ENCODE measurements at regions not wholly inside any gene's neighbourhood (a gene's known extent, or its start where the extent isn't known, plus 50 kb on each side); places are given as distances from the start of the nearest gene placed in this dataset.
"Not testable (repeated sequence)": the region's sequence is repeated elsewhere in the genome, so short reads cannot be mapped to it uniquely, and the experiment has no call there.

DNA sequence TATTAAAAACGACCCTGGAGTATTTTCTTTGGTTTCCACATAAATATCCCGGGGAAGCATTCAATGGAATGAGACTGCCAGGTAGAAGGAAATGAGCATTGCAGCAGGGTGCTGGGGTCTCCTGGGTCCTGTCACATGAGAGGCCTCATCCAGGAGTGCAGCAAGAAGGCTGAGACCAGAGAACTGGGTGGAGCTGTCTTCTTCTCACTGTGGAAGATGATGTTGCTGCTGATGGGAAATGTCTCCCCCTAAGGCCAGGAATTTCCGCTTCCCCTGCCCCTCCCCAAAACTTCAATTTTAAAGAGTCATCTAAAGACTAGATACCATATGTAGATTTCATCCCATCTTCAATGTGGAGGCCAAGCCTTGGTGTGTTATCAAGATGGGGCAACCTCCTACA lies 95.2 kb upstream of the SIX2 start:
- no peak for TF ChIP-seq CTCF (IDR thresholded peaks at IDR 0.05)
- H3K36me3 ChIP-seq, result no peaks in the 10 kb centered on the region
- no peak for DNase-seq
- no peak overlapping the region for H3K27ac ChIP-seq
- intact Hi-C loops (cut with DNase I), result no loop called here
- H3K4me1 ChIP-seq, result no peaks in the 10 kb centered on the region
- H3K4me3 ChIP-seq, result no peak overlapping the region
- H3K9ac ChIP-seq (ENCODE audit: low read depth in 2 of 2, low read length in 2 of 2), result no peak overlapping the region
- H3K9me3 ChIP-seq, result no peaks in the 10 kb centered on the region
- H3K27me3 ChIP-seq, result no peaks in the 10 kb centered on the region

DNA sequence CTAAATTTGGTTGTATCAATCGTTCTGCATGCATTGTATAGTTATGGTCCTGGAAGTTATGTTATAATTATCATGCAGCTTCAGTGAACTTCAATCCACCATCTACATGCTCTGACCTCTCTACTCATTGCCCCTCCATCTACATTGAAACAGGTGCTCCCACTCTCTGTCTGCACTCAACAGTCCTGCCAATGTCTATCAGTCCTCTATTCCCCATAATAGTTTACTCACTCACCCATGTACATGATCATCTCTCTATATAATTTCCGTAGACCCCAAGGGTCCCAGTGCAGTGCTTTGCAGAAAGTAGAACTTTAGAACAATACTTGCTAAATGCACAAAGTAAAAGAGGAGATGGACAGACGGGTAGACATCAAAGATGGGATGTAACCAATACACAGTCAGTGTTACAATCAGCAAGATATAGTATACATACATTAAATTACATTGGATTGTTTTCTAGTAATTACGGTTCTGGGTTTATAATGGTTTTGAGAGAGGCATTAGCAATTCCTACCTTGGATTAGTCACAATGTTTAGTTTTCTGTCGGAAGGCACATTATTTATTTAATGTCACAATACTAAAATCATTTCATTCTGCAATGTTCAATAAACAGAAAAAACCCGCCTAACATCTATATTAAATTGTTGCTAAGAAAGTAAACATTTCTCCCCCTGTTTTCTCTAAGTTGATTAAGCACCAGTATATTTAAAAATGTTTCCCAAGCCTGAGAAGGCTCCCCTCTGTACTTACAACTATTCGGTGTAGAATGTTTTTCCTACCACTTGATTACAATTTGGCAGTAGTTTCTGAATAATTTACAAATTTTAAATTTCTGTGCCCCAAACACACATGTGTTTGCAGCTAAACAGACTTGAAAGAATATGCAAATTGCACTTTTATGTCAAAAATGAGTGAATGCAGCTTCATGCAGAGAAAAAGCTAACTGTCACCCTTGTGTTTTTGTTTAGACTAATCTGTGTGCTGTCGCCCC lies 94.4 kb upstream of the SIX2 start:
- Histone ChIP-seq H3K36me3 (no peaks in the 10 kb centered on the region), H3K4me3 (no peak overlapping the region), H3K4me1 (no peaks in the 10 kb centered on the region), H3K9me3 (no peaks in the 10 kb centered on the region), H3K27ac (no peak overlapping the region), H3K9ac (ENCODE audit: low read depth in 2 of 2, low read length in 2 of 2) (no peak overlapping the region), H3K27me3 (no peaks in the 10 kb centered on the region)
- no peak for TF ChIP-seq CTCF (IDR thresholded peaks at IDR 0.05)
- intact Hi-C loops (cut with DNase I), result no loop called here
- no peak for DNase-seq

DNA sequence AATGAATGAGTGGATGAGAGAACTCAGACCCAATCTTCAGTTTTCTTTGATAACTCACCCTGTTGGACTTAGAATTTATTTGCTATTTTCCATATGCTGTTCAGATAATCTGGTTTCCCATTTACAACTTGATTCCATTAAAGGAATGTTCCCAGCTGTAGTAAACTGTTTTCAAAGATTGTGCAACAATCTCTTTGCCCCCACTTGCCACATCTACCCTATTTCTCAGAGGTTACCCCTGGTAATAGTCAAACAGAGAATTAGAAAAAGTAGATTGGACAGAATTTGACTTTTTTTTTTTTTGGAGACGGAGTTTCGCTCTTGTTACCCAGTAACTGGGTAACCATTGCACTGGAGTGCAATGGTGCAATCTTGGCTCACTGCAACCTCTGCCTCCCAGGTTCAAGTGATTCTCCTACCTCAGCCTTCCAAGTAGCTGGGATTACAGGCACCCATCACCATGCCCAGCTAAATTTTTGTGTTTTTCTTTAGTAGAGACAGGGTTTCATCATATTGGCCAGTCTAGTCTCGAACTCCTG lies 93.4 kb upstream of the SIX2 start:
- Histone ChIP-seq H3K4me1 (no peaks in the 10 kb centered on the region), H3K4me3 (no peak overlapping the region), H3K36me3 (no peaks in the 10 kb centered on the region), H3K27ac (no peak overlapping the region), H3K9me3 (no peaks in the 10 kb centered on the region), H3K9ac (ENCODE audit: low read depth in 2 of 2, low read length in 2 of 2) (no peak overlapping the region), H3K27me3 (no peaks in the 10 kb centered on the region)
- intact Hi-C loops (cut with DNase I), result no loop called here
- TF ChIP-seq CTCF (IDR thresholded peaks at IDR 0.05), result no peak
- no peak for DNase-seq

GRCh38 chr2:45102141-45102540 lies 92.9 kb upstream of the SIX2 start:
- intact Hi-C loops (cut with DNase I), result no loop called here
- TF ChIP-seq CTCF (IDR thresholded peaks at IDR 0.05), result no peak
- no peak overlapping the region for H3K27ac ChIP-seq
- no peaks in the 10 kb centered on the region for H3K36me3 ChIP-seq
- H3K9me3 ChIP-seq, result no peaks in the 10 kb centered on the region
- no peak overlapping the region for H3K4me3 ChIP-seq
- no peak for DNase-seq
- no peak overlapping the region for H3K9ac ChIP-seq (ENCODE audit: low read depth in 2 of 2, low read length in 2 of 2)
- H3K4me1 ChIP-seq, result no peaks in the 10 kb centered on the region
- H3K27me3 ChIP-seq, result no peaks in the 10 kb centered on the region

DNA sequence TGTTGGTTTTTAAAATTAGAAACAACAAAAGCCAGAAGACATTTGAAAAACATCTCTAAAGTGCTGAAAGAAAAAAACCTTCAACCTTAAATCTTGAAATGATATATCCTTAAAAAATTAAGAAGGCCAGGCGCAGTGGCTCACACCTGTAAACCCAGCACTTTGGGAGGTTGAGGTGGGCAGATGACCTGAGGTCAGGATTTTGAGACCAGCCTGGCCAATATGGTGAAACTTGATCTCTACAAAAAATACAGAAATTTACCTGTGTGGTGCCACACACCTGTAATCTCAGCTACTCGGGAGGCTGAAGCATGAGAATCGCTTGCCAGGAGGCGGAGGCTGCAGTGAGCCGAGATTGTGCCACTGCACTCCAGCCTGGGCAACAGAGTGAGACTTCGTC lies 87.7 kb upstream of the SIX2 start:
- no peak for DNase-seq
- intact Hi-C loops (cut with DNase I), result no loop called here

GRCh38 chr2:45096038-45096437 lies 86.8 kb upstream of the SIX2 start:
- H3K36me3 ChIP-seq; H3K4me1 ChIP-seq; DNase-seq; H3K27me3 ChIP-seq; intact Hi-C loops (cut with DNase I); H3K4me3 ChIP-seq; H3K27ac ChIP-seq; H3K9me3 ChIP-seq; H3K9ac ChIP-seq (ENCODE audit: low read depth in 2 of 2, low read length in 2 of 2): not testable (repeated sequence)

More for the DNA sequence above, 87.7 kb upstream of the SIX2 start:
- no peaks in the 10 kb centered on the region for H3K36me3 ChIP-seq
- no peak overlapping the region for H3K4me3 ChIP-seq
- no peaks in the 10 kb centered on the region for H3K27me3 ChIP-seq
- H3K27ac ChIP-seq, result no peak overlapping the region
- no peak overlapping the region for H3K9ac ChIP-seq (ENCODE audit: low read depth in 2 of 2, low read length in 2 of 2)
- no peaks in the 10 kb centered on the region for H3K4me1 ChIP-seq
- TF ChIP-seq CTCF (IDR thresholded peaks at IDR 0.05), result no peak
- no peaks in the 10 kb centered on the region for H3K9me3 ChIP-seq

Measured in colonic mucosa (tissue), 4 donors.